BLaER1 treated with 17β-estradiol and CSF1 and Interleukin-3, amounts not matched to agents 10 nM and 100 nM (cell line): ENCODE measurements at regions not wholly inside any gene's neighbourhood (a gene's known extent, or its start where the extent isn't known, plus 50 kb on each side); places are given as distances from the start of the nearest gene placed in this dataset.

Experiments
- H3K27ac ChIP-seq, 11 experiments: shearing (Covaris generic); formaldehyde crosslinking; 2 replicates each; pipeline ENCODE4 v1.8.1; 2022
- H3K27me3 ChIP-seq, 11 experiments: shearing (Covaris generic); formaldehyde crosslinking; 2 replicates each; pipeline ENCODE4 v1.8.1; 2022
- H3K36me3 ChIP-seq, 11 experiments: shearing (Covaris generic); formaldehyde crosslinking; 2 replicates each; pipeline ENCODE4 v1.8.1; 2022
- H3K4me1 ChIP-seq, 10 experiments: shearing (Covaris generic); formaldehyde crosslinking; 2 replicates each; pipeline ENCODE4 v1.8.1; 2022
- H3K4me2 ChIP-seq, 11 experiments: shearing (Covaris generic); formaldehyde crosslinking; 2 replicates each; pipeline ENCODE4 v1.8.1; 2022
- H3K4me3 ChIP-seq, 10 experiments: shearing (Covaris generic); formaldehyde crosslinking; 2 replicates each; pipeline ENCODE4 v1.8.1; 2022
- H3K9ac ChIP-seq, 11 experiments: shearing (Covaris generic); formaldehyde crosslinking; 2 replicates each; pipeline ENCODE4 v1.8.1; 2022
- H3K9me3 ChIP-seq, 11 experiments: shearing (Covaris generic); formaldehyde crosslinking; replicated peaks in 1 of 11; 2 replicates each; pipeline ENCODE4 v1.8.1; 2022
- H4K20me1 ChIP-seq, 11 experiments: shearing (Covaris generic); formaldehyde crosslinking; 2 replicates each; pipeline ENCODE4 v1.8.1; 2022
- Cebpa-rat ChIP-seq, 11 experiments: shearing (Covaris generic); IDR thresholded peaks; 2 replicates each; pipeline ENCODE4 v1.8.1; 2022

DNA sequence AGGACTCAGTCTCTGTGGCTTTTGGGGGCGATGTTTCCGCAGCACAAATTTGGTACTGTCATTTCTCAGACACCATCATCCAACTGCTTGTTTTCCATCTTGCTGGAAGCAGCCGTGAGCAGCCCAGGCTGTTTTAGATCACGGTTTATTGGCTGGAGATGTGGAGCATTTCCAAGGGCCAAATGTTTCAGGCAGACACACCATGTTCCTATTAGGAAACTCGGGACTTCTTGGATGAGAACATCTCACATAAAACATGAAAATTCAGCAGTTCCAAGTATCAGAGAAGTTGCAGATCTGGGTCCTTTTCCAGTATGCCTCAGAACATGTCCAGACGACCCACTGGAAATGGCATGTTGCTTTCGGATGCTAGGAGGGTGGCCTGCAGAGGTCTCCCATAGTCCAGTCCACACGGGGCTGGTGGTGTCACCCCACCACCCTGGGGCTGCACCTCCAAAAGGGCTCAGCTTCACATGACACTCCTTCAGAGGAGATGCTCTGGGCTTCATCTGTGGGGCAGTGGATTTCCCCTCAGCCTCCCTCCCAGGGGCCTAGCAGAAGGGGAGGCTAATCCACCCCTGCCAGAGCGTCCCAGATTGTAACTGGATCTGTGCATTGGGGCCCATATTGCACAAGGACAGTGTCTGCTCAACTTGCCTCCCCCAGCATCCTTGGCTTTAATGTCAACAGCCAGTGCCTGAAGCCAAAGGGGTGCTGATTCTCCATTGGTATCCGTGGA lies 176.3 kb downstream of the SCP2D1 start:
- Histone ChIP-seq H3K9me3 (peaks cover 6 to 31% (median 20%) of the 10 kb centered on the region in 11 experiments; a peak in 18 of 22 replicates), H4K20me1 (no peaks in the 10 kb centered on the region), H3K27ac (no peak overlapping the region), H3K4me3 (no peak overlapping the region), H3K36me3 (no peaks in the 10 kb centered on the region), H3K9ac (no peak overlapping the region), H3K27me3 (no peaks in the 10 kb centered on the region), H3K4me1 (no peaks in the 10 kb centered on the region), H3K4me2 (no peak overlapping the region)
- no peak for TF ChIP-seq Cebpa-rat (IDR thresholded peaks at IDR 0.05)

DNA sequence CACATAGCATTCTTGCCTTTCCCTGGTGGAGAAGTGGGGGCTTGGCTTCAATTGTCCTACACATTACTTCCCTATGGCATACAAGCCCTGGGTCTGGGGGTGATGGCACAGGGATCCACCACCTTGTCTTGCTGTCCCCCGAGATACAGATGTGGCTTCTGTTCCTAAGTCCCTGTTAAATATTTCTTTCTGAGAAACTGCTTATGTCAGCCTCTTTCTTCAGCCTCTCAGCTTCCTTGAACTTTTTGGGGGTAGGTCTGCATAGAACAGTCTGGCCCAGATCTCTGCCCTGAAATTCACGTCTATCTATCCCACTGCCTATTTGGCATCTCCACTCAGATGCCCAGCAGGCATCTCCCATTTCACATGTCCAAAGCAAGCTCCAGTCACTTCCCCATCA lies 177.4 kb downstream of the SCP2D1 start:
- Histone ChIP-seq H3K9ac (no peak overlapping the region), H3K9me3 (peaks cover 6 to 40% (median 20%) of the 10 kb centered on the region in 11 experiments; a peak in 19 of 22 replicates), H3K36me3 (no peaks in the 10 kb centered on the region), H4K20me1 (no peaks in the 10 kb centered on the region), H3K27ac (no peak overlapping the region), H3K27me3 (no peaks in the 10 kb centered on the region), H3K4me1 (no peaks in the 10 kb centered on the region), H3K4me2 (no peak overlapping the region), H3K4me3 (no peak overlapping the region)
- no peak for TF ChIP-seq Cebpa-rat (IDR thresholded peaks at IDR 0.05)

DNA sequence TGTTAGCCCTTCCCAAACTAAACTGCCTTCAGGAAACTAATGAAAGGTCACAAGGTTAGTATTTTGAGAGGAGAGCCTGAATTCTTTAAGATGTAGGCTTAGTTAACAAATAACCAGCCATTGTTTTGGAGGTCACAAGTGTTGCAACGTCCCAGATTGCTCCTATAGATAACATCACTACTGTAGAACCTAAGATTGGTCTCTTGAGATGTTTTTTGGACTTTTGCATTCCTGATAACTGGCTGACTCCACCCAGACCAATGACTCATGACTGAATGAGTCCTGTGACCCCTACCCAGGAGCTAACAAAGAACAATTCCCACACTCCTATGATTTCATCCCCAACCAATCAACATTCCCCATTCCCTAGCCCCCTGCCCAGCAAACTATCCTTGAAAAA lies 178.8 kb downstream of the SCP2D1 start:
- Histone ChIP-seq H3K27ac (no peak overlapping the region), H3K9me3 (peaks cover 11 to 41% (median 20%) of the 10 kb centered on the region in 11 experiments; a peak in 19 of 22 replicates), H3K9ac (no peak overlapping the region)

DNA sequence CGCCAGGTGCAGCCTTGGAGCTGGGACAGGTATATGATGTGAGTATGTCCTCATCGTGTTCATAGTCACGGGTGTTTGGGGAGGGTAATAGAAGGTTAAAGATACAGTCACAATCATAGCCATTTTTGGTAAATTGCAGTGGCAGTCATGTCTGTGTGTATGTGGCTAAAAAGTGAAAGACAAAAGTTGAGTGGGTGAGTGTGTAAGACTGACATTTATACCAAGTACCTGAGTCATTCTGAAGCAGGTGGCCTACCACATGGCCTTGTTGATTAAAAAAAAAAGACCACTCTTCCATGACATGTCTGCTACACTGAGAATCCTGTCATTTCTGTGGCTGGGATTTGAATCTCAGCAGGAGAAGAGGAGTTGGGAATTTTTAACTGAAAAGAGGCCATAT lies 181.9 kb downstream of the SCP2D1 start:
- H3K27me3 ChIP-seq, result no peaks in the 10 kb centered on the region

More for the DNA sequence above, 178.8 kb downstream of the SCP2D1 start:
- H3K36me3 ChIP-seq, result no peaks in the 10 kb centered on the region
- H3K4me2 ChIP-seq, result no peak overlapping the region
- H4K20me1 ChIP-seq, result no peaks in the 10 kb centered on the region
- no peak for TF ChIP-seq Cebpa-rat (IDR thresholded peaks at IDR 0.05)
- H3K27me3 ChIP-seq, result no peaks in the 10 kb centered on the region
- H3K4me3 ChIP-seq, result no peak overlapping the region
- no peaks in the 10 kb centered on the region for H3K4me1 ChIP-seq

DNA sequence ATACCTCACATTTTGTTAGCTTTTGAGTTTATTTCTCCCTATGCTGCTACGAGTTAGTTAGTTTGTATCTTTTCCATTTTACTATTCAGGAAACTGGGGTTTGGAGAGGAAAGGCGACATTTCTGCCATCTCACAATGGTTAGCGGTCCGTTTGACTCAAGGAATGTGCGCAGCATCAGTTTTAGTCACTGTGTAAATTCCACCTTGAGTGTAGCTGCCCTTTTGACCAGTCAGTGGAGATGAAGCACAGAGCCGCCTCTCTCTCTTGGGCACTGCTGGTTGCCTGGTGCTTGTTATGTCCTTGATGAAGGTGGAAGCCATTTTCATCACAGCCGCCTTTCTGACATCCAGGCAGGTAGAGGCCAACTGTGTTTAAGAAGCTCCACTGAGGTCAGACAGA lies 185.5 kb downstream of the SCP2D1 start:
- Histone ChIP-seq H4K20me1 (no peaks in the 10 kb centered on the region), H3K27ac (no peak overlapping the region), H3K4me2 (no peak overlapping the region), H3K9ac (no peak overlapping the region), H3K4me1 (peaks cover 0 to 7% (median 4%) of the 10 kb centered on the region in 10 experiments; a peak in 15 of 20 replicates), H3K9me3 (peaks cover 0 to 23% (median 6%) of the 10 kb centered on the region in 11 experiments; a peak in 9 of 22 replicates), H3K27me3 (no peaks in the 10 kb centered on the region), H3K4me3 (no peak overlapping the region), H3K36me3 (no peaks in the 10 kb centered on the region)
- no peak for TF ChIP-seq Cebpa-rat (IDR thresholded peaks at IDR 0.05)

More for the DNA sequence above, 181.9 kb downstream of the SCP2D1 start:
- no peak overlapping the region for H3K9ac ChIP-seq
- H3K9me3 ChIP-seq, result peaks cover 11 to 46% (median 20%) of the 10 kb centered on the region in 11 experiments; a peak in 19 of 22 replicates
- no peak overlapping the region for H3K4me2 ChIP-seq
- H3K27ac ChIP-seq, result no peak overlapping the region
- no peaks in the 10 kb centered on the region for H3K4me1 ChIP-seq
- no peaks in the 10 kb centered on the region for H4K20me1 ChIP-seq
- no peak overlapping the region for H3K4me3 ChIP-seq
- no peaks in the 10 kb centered on the region for H3K36me3 ChIP-seq
- TF ChIP-seq Cebpa-rat (IDR thresholded peaks at IDR 0.05), result no peak

DNA sequence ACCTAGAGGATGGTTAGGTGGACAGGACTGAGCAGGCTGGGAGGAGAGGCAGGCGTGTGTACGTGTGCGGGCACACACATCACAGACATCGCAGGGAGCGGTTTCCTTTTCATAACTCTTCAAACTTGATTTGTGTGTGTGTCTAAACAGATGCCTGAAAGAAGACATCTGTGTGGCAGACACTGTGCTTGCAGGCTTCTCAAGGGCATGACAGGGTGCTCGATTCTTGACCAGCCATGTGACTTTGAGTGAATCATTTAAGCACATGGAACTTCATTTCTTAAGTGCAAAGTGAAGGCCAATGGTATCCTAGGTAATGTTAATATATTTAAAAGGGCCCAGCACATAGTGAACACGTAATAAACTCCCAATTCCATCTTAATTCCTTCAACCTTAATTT lies 186.5 kb downstream of the SCP2D1 start:
- no peak overlapping the region for H3K4me3 ChIP-seq
- no peak overlapping the region for H3K9ac ChIP-seq
- H3K4me2 ChIP-seq, result no peak overlapping the region
- no peak overlapping the region for H3K27ac ChIP-seq
- H3K4me1 ChIP-seq, result peaks cover 0 to 17% (median 14%) of the 10 kb centered on the region in 10 experiments; a peak in 15 of 20 replicates
- no peaks in the 10 kb centered on the region for H3K27me3 ChIP-seq
- peaks cover 0 to 16% (median 6%) of the 10 kb centered on the region in 11 experiments; a peak in 7 of 22 replicates for H3K9me3 ChIP-seq
- H3K36me3 ChIP-seq, result no peaks in the 10 kb centered on the region
- no peak for TF ChIP-seq Cebpa-rat (IDR thresholded peaks at IDR 0.05)
- H4K20me1 ChIP-seq, result no peaks in the 10 kb centered on the region

DNA sequence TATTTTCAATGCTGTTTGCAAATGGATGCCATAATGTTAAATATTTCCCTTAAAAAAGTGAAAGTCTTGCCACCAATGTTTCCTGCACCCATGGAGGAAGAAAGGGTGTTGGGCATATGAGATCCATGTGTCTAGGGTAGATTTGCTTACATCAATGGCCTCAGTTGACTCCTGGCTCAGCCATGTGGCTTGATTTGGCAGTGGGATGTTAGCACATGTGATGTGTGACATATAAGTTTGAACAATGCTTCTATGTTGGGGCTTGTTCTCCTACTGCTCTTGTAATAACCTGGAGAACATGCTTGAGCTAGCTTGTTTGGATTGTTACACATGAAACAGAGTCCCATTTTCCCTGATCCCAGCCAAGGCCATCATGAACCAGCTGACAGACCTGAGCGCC lies 187.6 kb downstream of the SCP2D1 start:
- TF ChIP-seq Cebpa-rat (IDR thresholded peaks at IDR 0.05), result no peak
- H3K27me3 ChIP-seq, result no peaks in the 10 kb centered on the region

DNA sequence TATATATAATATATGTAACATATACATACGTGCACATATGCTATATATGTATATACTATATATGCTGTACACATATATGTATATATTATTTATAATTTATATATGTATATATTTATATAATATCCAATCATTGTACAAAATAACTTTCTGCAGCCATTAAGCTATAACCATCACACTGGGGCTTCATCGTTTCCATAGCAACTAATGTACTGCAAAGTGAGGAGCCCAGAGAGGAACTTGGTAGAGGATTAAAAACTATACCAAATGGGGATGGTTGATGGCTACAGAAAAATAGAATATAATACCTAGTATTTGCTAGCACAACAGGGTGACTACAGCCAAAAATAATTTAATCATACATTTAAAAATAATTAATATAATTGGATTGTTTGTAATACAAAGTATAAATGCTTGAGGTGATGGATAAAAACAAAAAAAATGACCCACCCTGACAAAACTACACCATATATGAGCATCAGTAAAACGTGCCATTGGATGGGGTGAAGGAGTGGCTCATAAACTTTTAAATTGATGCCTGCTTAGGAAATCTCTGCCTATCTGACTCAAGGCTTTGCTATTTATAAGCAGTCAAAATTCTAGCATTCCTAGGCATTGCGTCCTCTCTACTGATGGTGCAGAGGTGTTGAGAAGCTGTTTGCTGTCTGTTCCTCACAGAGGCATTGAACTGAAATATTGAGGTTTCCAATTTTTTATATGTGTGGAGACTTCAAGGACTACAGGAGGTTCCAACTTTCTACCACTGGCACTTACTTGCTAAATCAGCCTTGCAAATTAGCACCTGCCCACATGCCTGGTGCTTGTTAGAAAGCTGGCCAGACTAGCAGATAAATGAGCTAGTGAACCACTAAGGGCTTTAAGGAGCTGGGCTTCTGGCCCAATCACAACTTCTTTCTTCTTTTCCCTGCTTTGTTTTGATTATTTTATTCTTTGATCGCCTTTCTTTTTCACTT lies 190.1 kb downstream of the SCP2D1 start:
- no peaks in the 10 kb centered on the region for H4K20me1 ChIP-seq
- no peak for TF ChIP-seq Cebpa-rat (IDR thresholded peaks at IDR 0.05)
- H3K36me3 ChIP-seq, result no peaks in the 10 kb centered on the region
- H3K27ac ChIP-seq, result no peak overlapping the region
- H3K4me2 ChIP-seq, result peak overlapping the region in 8 of 11 experiments; percentile 25 to 75 (median 60); a peak in 16 of 22 replicates
- no peaks in the 10 kb centered on the region for H3K9me3 ChIP-seq
- no peaks in the 10 kb centered on the region for H3K27me3 ChIP-seq
- H3K4me1 ChIP-seq, result peaks cover 0 to 23% (median 20%) of the 10 kb centered on the region in 10 experiments; a peak in 15 of 20 replicates
- H3K4me3 ChIP-seq, result no peak overlapping the region
- H3K9ac ChIP-seq, result no peak overlapping the region

More for the DNA sequence above, 187.6 kb downstream of the SCP2D1 start:
- no peak overlapping the region for H3K27ac ChIP-seq
- H4K20me1 ChIP-seq, result no peaks in the 10 kb centered on the region
- H3K9me3 ChIP-seq, result peaks cover 0 to 10% (median 0%) of the 10 kb centered on the region in 11 experiments; a peak in 3 of 22 replicates
- no peaks in the 10 kb centered on the region for H3K36me3 ChIP-seq
- H3K4me1 ChIP-seq, result peaks cover 0 to 23% (median 20%) of the 10 kb centered on the region in 10 experiments; a peak in 15 of 20 replicates
- H3K9ac ChIP-seq, result no peak overlapping the region
- H3K4me2 ChIP-seq, result no peak overlapping the region
- H3K4me3 ChIP-seq, result no peak overlapping the region

DNA sequence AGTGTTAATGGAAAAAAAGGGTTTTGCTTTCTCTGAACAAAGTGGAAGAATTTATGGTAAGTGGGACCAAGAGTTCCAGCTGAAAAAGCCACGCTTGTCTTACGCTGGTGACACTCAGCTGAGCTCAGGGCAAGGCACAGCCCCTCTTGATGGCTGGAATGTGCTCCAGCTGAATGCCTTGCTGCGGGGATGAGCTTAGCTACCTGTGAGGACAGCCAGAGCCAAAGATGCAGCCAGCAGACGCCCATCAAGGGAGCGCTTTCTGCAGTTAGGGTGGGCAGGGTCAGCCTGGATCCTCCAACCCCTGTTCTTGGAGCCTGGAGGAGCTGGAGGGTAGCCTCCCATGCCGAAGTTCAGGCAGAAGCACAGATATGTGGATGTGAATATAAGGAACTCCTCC lies 191.4 kb downstream of the SCP2D1 start:
- H3K9me3 ChIP-seq, result no peaks in the 10 kb centered on the region

More for the DNA sequence above, 191.4 kb downstream of the SCP2D1 start:
- peak overlapping the region in 9 of 11 experiments; percentile 18 to 75 (median 53); a peak in 16 of 22 replicates for H3K4me2 ChIP-seq
- H3K36me3 ChIP-seq, result no peaks in the 10 kb centered on the region
- no peak overlapping the region for H3K4me3 ChIP-seq
- H3K9ac ChIP-seq, result no peak overlapping the region
- no peaks in the 10 kb centered on the region for H3K27me3 ChIP-seq
- peaks cover 0 to 23% (median 20%) of the 10 kb centered on the region in 10 experiments; a peak in 15 of 20 replicates for H3K4me1 ChIP-seq
- no peak overlapping the region for H3K27ac ChIP-seq
- no peak for TF ChIP-seq Cebpa-rat (IDR thresholded peaks at IDR 0.05)
- no peaks in the 10 kb centered on the region for H4K20me1 ChIP-seq
